GM12891 (cell line): ENCODE measurements at regions not wholly inside any gene's neighbourhood (a gene's known extent, or its start where the extent isn't known, plus 50 kb on each side); places are given as distances from the start of the nearest gene placed in this dataset.

ENCODE experiments used
- PAX5 ChIP-seq: IDR thresholded peaks from 2 replicates; pipeline ENCODE4 v1.6.1; 2011; ENCODE audit warnings: low read length, moderate library complexity, mild to moderate bottlenecking; ENCODE audit not compliant: insufficient read depth, severe bottlenecking
- POLR2A ChIP-seq: IDR thresholded peaks from 2 replicates; pipeline ENCODE4 v1.6.1; 2011; ENCODE audit warnings: low read depth, low read length, control low read depth

- TF ChIP-seq POLR2A (no peak), PAX5 (no peak)
Observed at GRCh38 chr9:94161673-94162072, 77.4 kb downstream of the PTPDC1 start.
